NB4 (cell line): ENCODE measurements at regions not wholly inside any gene's neighbourhood (a gene's known extent, or its start where the extent isn't known, plus 50 kb on each side); places are given as distances from the start of the nearest gene placed in this dataset.

Experiments used
- MAX ChIP-seq: IDR thresholded peaks from 2 replicates; pipeline ENCODE4 v1.6.1; 2011; ENCODE audit warnings: low read depth, low read length
- TF ChIP-seq, protein P1 (sequence below): IDR thresholded peaks from one replicate; pipeline ENCODE4 v1.5.1; 2012; ENCODE audit warnings: low read depth, low read length

DNA sequence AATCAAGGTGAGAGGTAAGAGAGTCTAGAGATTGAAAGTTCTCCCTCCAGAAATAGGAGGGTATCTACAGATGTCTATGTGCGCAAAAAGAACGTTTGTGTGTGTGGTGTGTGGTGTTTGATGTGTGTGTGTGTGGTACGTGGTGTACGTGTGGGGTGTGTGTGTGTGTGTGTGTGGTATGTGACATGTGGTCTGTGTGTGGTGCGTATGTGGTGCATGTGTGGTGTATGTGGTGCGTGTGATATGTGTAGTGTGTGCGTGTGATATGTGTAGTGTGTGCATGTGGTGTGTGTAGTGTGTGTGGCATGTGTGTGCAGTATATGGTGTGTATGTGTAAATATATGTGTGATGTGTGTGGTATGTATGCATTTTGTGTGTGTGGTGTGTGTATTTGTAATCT lies 73.0 kb upstream of the LRRC4C start:
- TF ChIP-seq, protein P1, sequence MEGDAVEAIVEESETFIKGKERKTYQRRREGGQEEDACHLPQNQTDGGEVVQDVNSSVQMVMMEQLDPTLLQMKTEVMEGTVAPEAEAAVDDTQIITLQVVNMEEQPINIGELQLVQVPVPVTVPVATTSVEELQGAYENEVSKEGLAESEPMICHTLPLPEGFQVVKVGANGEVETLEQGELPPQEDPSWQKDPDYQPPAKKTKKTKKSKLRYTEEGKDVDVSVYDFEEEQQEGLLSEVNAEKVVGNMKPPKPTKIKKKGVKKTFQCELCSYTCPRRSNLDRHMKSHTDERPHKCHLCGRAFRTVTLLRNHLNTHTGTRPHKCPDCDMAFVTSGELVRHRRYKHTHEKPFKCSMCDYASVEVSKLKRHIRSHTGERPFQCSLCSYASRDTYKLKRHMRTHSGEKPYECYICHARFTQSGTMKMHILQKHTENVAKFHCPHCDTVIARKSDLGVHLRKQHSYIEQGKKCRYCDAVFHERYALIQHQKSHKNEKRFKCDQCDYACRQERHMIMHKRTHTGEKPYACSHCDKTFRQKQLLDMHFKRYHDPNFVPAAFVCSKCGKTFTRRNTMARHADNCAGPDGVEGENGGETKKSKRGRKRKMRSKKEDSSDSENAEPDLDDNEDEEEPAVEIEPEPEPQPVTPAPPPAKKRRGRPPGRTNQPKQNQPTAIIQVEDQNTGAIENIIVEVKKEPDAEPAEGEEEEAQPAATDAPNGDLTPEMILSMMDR, result no peak
- no peak for TF ChIP-seq MAX
